HepG2 (cell line): ENCODE measurements at regions not wholly inside any gene's neighbourhood (a gene's known extent, or its start where the extent isn't known, plus 50 kb on each side); places are given as distances from the start of the nearest gene placed in this dataset.

Experiments used
- ATAC-seq: fragments of 200-7000 bp; cut with Tn5 transposase; 3 replicates; pipeline ENCODE4 v1.9.1; 2020; ENCODE audit warnings: mild to moderate bottlenecking, moderate library complexity
- BruUV-seq: library from RNA; stranded (reverse); fragments of 400-500 nt; replicated peaks from 2 replicates; lab custom pipeline; 2021; lab: Mats Ljungman, UMichigan
- CTCF ChIA-PET: fragments of 300-600 bp; formaldehyde crosslinking; extraction: SDS; loops from one replicate; lab custom pipeline; 2021; ENCODE audit warnings: low total read pairs, inconsistent platforms, low intra/inter-chr PET ratio; lab: Yijun Ruan, JAX
- POLR2A ChIA-PET: fragments of 350-600 bp; sonication (Branson Sonifier 250); formaldehyde crosslinking; loops from one replicate; lab custom pipeline; 2020; ENCODE audit warnings: antibody characterized with exemption, inconsistent platforms; lab: Yijun Ruan, JAX
- DNase-seq: peaks from one replicate; pipeline ENCODE4 v3.0.0-alpha.2; 2015; ENCODE audit warnings: low spot score
- FAIRE-seq: peaks from 3 replicates; lab custom pipeline; 2011; peaks lifted over from hg19 to GRCh38; lab: Jason Lieb, UNC
- H2AFZ ChIP-seq: one replicate; pipeline ENCODE4 v1.6.1; 2011; ENCODE audit warnings: low read length, inconsistent platforms
- H3K27ac ChIP-seq: fragments of 300-600 bp; 3 replicates; pipeline ENCODE4 v1.8.0; 2011; ENCODE audit warnings: mixed run types, mild to moderate bottlenecking, mixed read lengths, low read length, inconsistent platforms; ENCODE audit not compliant: insufficient read depth; ENCODE audit errors: extremely low read length
- H3K27me3 ChIP-seq, 2 experiments: fragments of 200-600 bp in 1 of 2; 2 replicates in 1 of 2; 3 replicates in 1 of 2; pipeline versions ENCODE4 v1.6.0 to v1.8.0; 2011; ENCODE audit warnings: low read length in 2 of 2, mild to moderate bottlenecking in 2 of 2, moderate library complexity in 2 of 2, inconsistent platforms in 1 of 2; ENCODE audit not compliant: insufficient read depth in 2 of 2, control insufficient read depth in 1 of 2
- H3K36me3 ChIP-seq, 2 experiments: fragments of 200-600 bp in 1 of 2; replicated peaks in 1 of 2; 2 replicates in 1 of 2; 3 replicates in 1 of 2; pipeline versions ENCODE4 v1.5.1 to v1.8.0; 2011; ENCODE audit warnings: low read length in 2 of 2, inconsistent platforms in 1 of 2; ENCODE audit not compliant: insufficient read depth in 2 of 2, control insufficient read depth in 1 of 2
- H3K4me1 ChIP-seq: 2 replicates; pipeline ENCODE4 v1.5.1; 2012; ENCODE audit warnings: low read length, inconsistent platforms; ENCODE audit not compliant: insufficient read depth
- H3K4me2 ChIP-seq: 2 replicates; pipeline ENCODE4 v1.6.0; 2011; ENCODE audit warnings: low read depth, low read length, inconsistent platforms
- H3K4me3 ChIP-seq, 3 experiments: fragments of 200-600 bp in 1 of 3; sonication (generic), shearing (Covaris generic) in 1 of 3; replicated peaks in 1 of 3; 2 replicates each; pipeline ENCODE4 v1.5.1; 2011 to 2016; ENCODE audit warnings: low read length in 3 of 3, inconsistent platforms in 2 of 3, low read depth in 2 of 3, mild to moderate bottlenecking in 2 of 3, control low read depth in 1 of 3, mixed read lengths in 1 of 3; ENCODE audit not compliant: insufficient read depth in 1 of 3
- H3K79me2 ChIP-seq: one replicate; pipeline ENCODE4 v1.6.1; 2011; ENCODE audit warnings: low read length, inconsistent platforms; ENCODE audit not compliant: insufficient read depth
- H3K9ac ChIP-seq: 2 replicates; pipeline ENCODE4 v1.6.0; 2011; ENCODE audit warnings: mild to moderate bottlenecking, low read depth, low read length, inconsistent platforms; ENCODE audit not compliant: insufficient read depth
- H3K9me3 ChIP-seq: 2 replicates; pipeline ENCODE4 v1.5.1; 2012; ENCODE audit warnings: mild to moderate bottlenecking, low read length
- H4K20me1 ChIP-seq: 2 replicates; pipeline ENCODE4 v1.6.0; 2011; ENCODE audit warnings: inconsistent platforms, mild to moderate bottlenecking, low read length, moderate library complexity; ENCODE audit not compliant: insufficient read depth
- CEBPZ ChIP-seq: IDR thresholded peaks from 2 replicates; pipeline ENCODE4 v1.6.1; 2012; ENCODE audit warnings: low read length, improper control_type of control experiment
- EEA1 ChIP-seq: sonication (generic); formaldehyde crosslinking; IDR thresholded peaks from 2 replicates; pipeline ENCODE4 v1.5.1; 2020; ENCODE audit warnings: mild to moderate bottlenecking, missing genetic modification reagents, borderline replicate concordance
- HMG20B ChIP-seq: conservative IDR thresholded peaks from 2 replicates; pipeline ENCODE4 v1.6.1; 2016; ENCODE audit warnings: missing genetic modification reagents, missing compliant biosample characterization
- NR2C2 ChIP-seq: sonication (generic); formaldehyde crosslinking; IDR thresholded peaks from 2 replicates; pipeline ENCODE4 v1.4.0; 2020; ENCODE audit warnings: missing genetic modification reagents, mild to moderate bottlenecking, moderate library complexity, borderline replicate concordance
- REL ChIP-seq: sonication (generic); formaldehyde crosslinking; conservative IDR thresholded peaks from 2 replicates; pipeline ENCODE4 v1.8.0; 2022; ENCODE audit warnings: mild to moderate bottlenecking, missing genetic modification reagents, moderate library complexity
- SOX13 ChIP-seq, 3 experiments: fragments of 450-650 bp in 1 of 3; sonication (generic) in 1 of 3; formaldehyde crosslinking in 1 of 3; IDR thresholded peaks in 2 of 3; conservative IDR thresholded peaks in 1 of 3; 2 replicates each; pipeline versions ENCODE4 v1.5.0 to v1.6.1; 2016 to 2020; ENCODE audit warnings: antibody characterized with exemption in 1 of 3, mild to moderate bottlenecking in 1 of 3, missing compliant biosample characterization in 1 of 3, missing genetic modification reagents in 1 of 3, moderate library complexity in 1 of 3
- ZBTB1 ChIP-seq: sonication (generic); formaldehyde crosslinking; IDR thresholded peaks from 2 replicates; pipeline ENCODE4 v1.4.0; 2020; ENCODE audit warnings: missing genetic modification reagents, borderline replicate concordance
- ZBTB38 ChIP-seq: sonication (generic); formaldehyde crosslinking; IDR thresholded peaks from 2 replicates; pipeline ENCODE4 v1.5.1; 2020; ENCODE audit warnings: mild to moderate bottlenecking, missing genetic modification reagents
- ZFP91 ChIP-seq: sonication (generic); formaldehyde crosslinking; IDR thresholded peaks from 2 replicates; pipeline ENCODE4 v1.9.0; 2022; ENCODE audit warnings: missing genetic modification reagents, mild to moderate bottlenecking, borderline replicate concordance
- ZNF124 ChIP-seq: sonication (generic); formaldehyde crosslinking; IDR thresholded peaks from 2 replicates; pipeline ENCODE4 v1.4.0; 2020; ENCODE audit warnings: missing genetic modification reagents
- ZNF232 ChIP-seq: sonication (generic); formaldehyde crosslinking; IDR thresholded peaks from 2 replicates; pipeline ENCODE4 v1.4.0; 2020; ENCODE audit warnings: missing genetic modification reagents, borderline replicate concordance
- ZNF333 ChIP-seq: sonication (generic); formaldehyde crosslinking; IDR thresholded peaks from 2 replicates; pipeline ENCODE4 v1.4.0; 2020; ENCODE audit warnings: mild to moderate bottlenecking, missing genetic modification reagents, borderline replicate concordance
- ZNF484 ChIP-seq: sonication (generic); formaldehyde crosslinking; IDR thresholded peaks from 2 replicates; pipeline ENCODE4 v1.5.1; 2020; ENCODE audit warnings: mild to moderate bottlenecking, low read depth, missing genetic modification reagents, borderline replicate concordance
- ZNF616 ChIP-seq: sonication (generic); formaldehyde crosslinking; IDR thresholded peaks from 2 replicates; pipeline ENCODE4 v1.5.0; 2020; ENCODE audit warnings: low read depth, mild to moderate bottlenecking, missing genetic modification reagents
- ZNF800 ChIP-seq: sonication (generic); formaldehyde crosslinking; IDR thresholded peaks from 2 replicates; pipeline ENCODE4 v1.4.0; 2020; ENCODE audit warnings: missing genetic modification reagents
- WGBS: methylation state at CpG from one replicate; pipeline ENCODE4 v1.1.6; 2017; ENCODE audit warnings: low lambda C conversion rate; 5-methylcytosine and 5-hydroxymethylcytosine counted together
- in situ Hi-C: cut with HindIII; loops from 2 replicates; pipeline ENCODE4 v1.10.0; 2017; ENCODE audit warnings: low pct_unique_long_range_greater_than_20kb; ENCODE audit not compliant: extremely low pct_ligation_motif_present
- intact Hi-C: fragments of 100-400 bp; cut with micrococcal nuclease; formaldehyde crosslinking; loops from one replicate; pipeline ENCODE4 v1.10.0; 2022; ENCODE audit not compliant: unreplicated experiment

- no peak for TF ChIP-seq REL (CRISPR knock-in tag)
- no peak for TF ChIP-seq ZFP91 (CRISPR knock-in tag)
- TF ChIP-seq ZNF232: no peak
- no peak for TF ChIP-seq ZNF333 (CRISPR knock-in tag)
- TF ChIP-seq ZNF124 (CRISPR knock-in tag): no peak
- no peak for TF ChIP-seq ZNF616 (CRISPR knock-in tag)
- no peak for TF ChIP-seq ZNF484 (CRISPR knock-in tag)
- TF ChIP-seq, all 625 proteins: peak for 0
Measured at GRCh38 chr14:82837611-82838140, 1304.0 kb upstream of the SEL1L start (continued).

GRCh38 chr14:82850576-82850975, 1316.9 kb upstream of the SEL1L start:
- H3K79me2 ChIP-seq: no peaks in the 10 kb centered on the region
- H3K4me1 ChIP-seq: no peaks in the 10 kb centered on the region
- DNase-seq: no peak
- H3K36me3 ChIP-seq: no peaks in the 10 kb centered on the region
- ATAC-seq: no peak
- H3K9ac ChIP-seq: no peak overlapping the region
- no peak overlapping the region for H2AFZ ChIP-seq
- in situ Hi-C loops (no loop called here), intact Hi-C loops (no loop called here)
- H3K4me3 ChIP-seq: no peak overlapping the region
- H3K27ac ChIP-seq: no peak overlapping the region
- no peaks in the 10 kb centered on the region for H3K27me3 ChIP-seq
- 30% methylated on average over 3 of the region's 3 CpGs for WGBS
- H4K20me1 ChIP-seq: no peaks in the 10 kb centered on the region
- ChIA-PET CTCF (no interaction called here), POLR2A (no interaction called here)
- peaks cover 16% of the 10 kb centered on the region for H3K9me3 ChIP-seq
- no peak for FAIRE-seq
- no peak overlapping the region for H3K4me2 ChIP-seq
- no TSS peak for BruUV-seq
- no peak for TF ChIP-seq SOX13 (IDR thresholded peaks at IDR 0.05)
- TF ChIP-seq SOX13 (CRISPR knock-in tag; conservative IDR thresholded peaks at IDR 0.05 in 1 of 2, IDR thresholded peaks at IDR 0.05 in 1 of 2): no peak
- TF ChIP-seq EEA1 (CRISPR knock-in tag): no peak
- TF ChIP-seq NR2C2 (CRISPR knock-in tag): no peak
- no peak for TF ChIP-seq HMG20B
- TF ChIP-seq ZBTB38 (CRISPR knock-in tag): no peak
- no peak for TF ChIP-seq ZBTB1 (CRISPR knock-in tag)
- TF ChIP-seq ZNF800 (CRISPR knock-in tag): no peak
- TF ChIP-seq CEBPZ: no peak
